IPS-15b (cell line): ENCODE measurements at regions not wholly inside any gene's neighbourhood (a gene's known extent, or its start where the extent isn't known, plus 50 kb on each side); places are given as distances from the start of the nearest gene placed in this dataset.

Experiments
- H3K27me3 ChIP-seq: one replicate; pipeline ENCODE4 v1.6.1; 2013; ENCODE audit warnings: low read length; ENCODE audit not compliant: control insufficient read depth, insufficient read depth
- H3K36me3 ChIP-seq: one replicate; pipeline ENCODE4 v1.6.1; 2013; ENCODE audit warnings: low read length; ENCODE audit not compliant: control insufficient read depth, insufficient read depth
- H3K4me1 ChIP-seq: one replicate; pipeline ENCODE4 v1.6.1; 2013; ENCODE audit warnings: mild to moderate bottlenecking, low read length; ENCODE audit not compliant: control insufficient read depth, insufficient read depth
- H3K4me3 ChIP-seq: one replicate; pipeline ENCODE4 v1.5.1; 2013; ENCODE audit warnings: low read depth, low read length
- H3K9ac ChIP-seq: one replicate; pipeline ENCODE4 v1.6.1; 2013; ENCODE audit warnings: low read depth, mild to moderate bottlenecking, low read length
- H3K9me3 ChIP-seq: one replicate; pipeline ENCODE4 v1.6.1; 2013; ENCODE audit warnings: mild to moderate bottlenecking, low read length; ENCODE audit not compliant: control insufficient read depth, insufficient read depth

- Histone ChIP-seq H3K4me1 (no peaks in the 10 kb centered on the region), H3K9me3 (no peaks in the 10 kb centered on the region), H3K27me3 (no peaks in the 10 kb centered on the region), H3K4me3 (no peak overlapping the region), H3K36me3 (no peaks in the 10 kb centered on the region), H3K9ac (no peak overlapping the region)
Observed at GRCh38 chr18:43531438-43531837, 254.1 kb upstream of the SYT4 start.

GRCh38 chr18:43533371-43533770 is 256.1 kb upstream of the SYT4 start:
- H3K27me3 ChIP-seq = no peaks in the 10 kb centered on the region
- H3K36me3 ChIP-seq = no peaks in the 10 kb centered on the region
- H3K9ac ChIP-seq = no peak overlapping the region
- no peaks in the 10 kb centered on the region for H3K9me3 ChIP-seq
- no peaks in the 10 kb centered on the region for H3K4me1 ChIP-seq
- no peak overlapping the region for H3K4me3 ChIP-seq

- no peaks in the 10 kb centered on the region for H3K36me3 ChIP-seq
- H3K4me1 ChIP-seq = no peaks in the 10 kb centered on the region
- H3K9ac ChIP-seq = no peak overlapping the region
- H3K27me3 ChIP-seq = no peaks in the 10 kb centered on the region
- no peaks in the 10 kb centered on the region for H3K9me3 ChIP-seq
- no peak overlapping the region for H3K4me3 ChIP-seq
Observed at GRCh38 chr18:43534511-43534910, 257.2 kb upstream of the SYT4 start.

DNA sequence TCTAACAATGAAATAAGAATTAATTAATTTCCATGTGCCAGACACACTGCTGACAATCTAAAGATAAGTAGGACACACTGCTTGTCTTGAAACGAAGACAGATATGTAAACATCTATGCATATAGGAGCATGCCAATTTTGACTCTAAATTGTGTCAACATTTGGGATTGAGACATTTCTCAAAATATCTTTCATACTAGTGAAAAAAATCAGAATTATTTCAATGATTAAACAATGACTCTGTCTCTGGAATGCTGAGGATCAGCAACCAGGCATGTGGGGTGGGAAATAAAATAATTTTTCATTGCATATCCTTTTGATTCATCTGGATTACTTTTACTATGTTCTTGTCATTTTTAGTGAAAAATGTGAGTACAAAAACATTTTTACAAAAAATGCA is 262.6 kb upstream of the SYT4 start:
- Histone ChIP-seq H3K27me3 (no peaks in the 10 kb centered on the region), H3K4me1 (no peaks in the 10 kb centered on the region), H3K9me3 (no peaks in the 10 kb centered on the region), H3K36me3 (no peaks in the 10 kb centered on the region), H3K9ac (no peak overlapping the region), H3K4me3 (no peak overlapping the region)

GRCh38 chr18:43542016-43542415 is 264.7 kb upstream of the SYT4 start:
- Histone ChIP-seq H3K9ac (no peak overlapping the region), H3K4me1 (no peaks in the 10 kb centered on the region), H3K27me3 (no peaks in the 10 kb centered on the region), H3K9me3 (no peaks in the 10 kb centered on the region), H3K36me3 (no peaks in the 10 kb centered on the region), H3K4me3 (no peak overlapping the region)

DNA sequence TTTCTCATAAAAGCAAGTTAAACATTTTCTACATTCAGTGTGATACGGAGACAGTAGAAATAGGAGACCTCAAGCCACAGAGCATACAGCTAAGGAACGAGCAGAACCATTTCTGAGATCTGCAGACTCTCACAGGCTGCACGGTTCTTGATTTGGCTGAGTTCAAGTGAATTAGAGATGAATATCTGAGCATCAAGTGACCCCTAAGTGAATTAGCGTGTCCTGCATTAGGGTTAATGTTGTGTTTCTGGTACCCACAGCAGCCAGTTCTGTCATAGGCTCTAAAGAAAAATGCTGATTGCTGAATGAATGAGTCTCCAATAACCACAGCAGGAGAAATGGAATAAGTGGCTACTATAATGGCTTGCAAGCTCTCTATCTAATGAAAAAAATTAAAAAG is 265.9 kb upstream of the SYT4 start:
- Histone ChIP-seq H3K36me3 (no peaks in the 10 kb centered on the region), H3K9ac (no peak overlapping the region), H3K4me1 (no peaks in the 10 kb centered on the region), H3K4me3 (no peak overlapping the region), H3K27me3 (no peaks in the 10 kb centered on the region), H3K9me3 (no peaks in the 10 kb centered on the region)

- Histone ChIP-seq H3K9me3 (no peaks in the 10 kb centered on the region), H3K36me3 (no peaks in the 10 kb centered on the region), H3K9ac (no peak overlapping the region), H3K4me1 (no peaks in the 10 kb centered on the region), H3K27me3 (no peaks in the 10 kb centered on the region), H3K4me3 (no peak overlapping the region)
Observed at GRCh38 chr18:43547456-43547855, 270.2 kb upstream of the SYT4 start.

- no peaks in the 10 kb centered on the region for H3K27me3 ChIP-seq
- no peak overlapping the region for H3K4me3 ChIP-seq
- H3K36me3 ChIP-seq = no peaks in the 10 kb centered on the region
- H3K4me1 ChIP-seq = no peaks in the 10 kb centered on the region
- no peak overlapping the region for H3K9ac ChIP-seq
- no peaks in the 10 kb centered on the region for H3K9me3 ChIP-seq
Observed at GRCh38 chr18:43559507-43559906, 282.2 kb upstream of the SYT4 start.

DNA sequence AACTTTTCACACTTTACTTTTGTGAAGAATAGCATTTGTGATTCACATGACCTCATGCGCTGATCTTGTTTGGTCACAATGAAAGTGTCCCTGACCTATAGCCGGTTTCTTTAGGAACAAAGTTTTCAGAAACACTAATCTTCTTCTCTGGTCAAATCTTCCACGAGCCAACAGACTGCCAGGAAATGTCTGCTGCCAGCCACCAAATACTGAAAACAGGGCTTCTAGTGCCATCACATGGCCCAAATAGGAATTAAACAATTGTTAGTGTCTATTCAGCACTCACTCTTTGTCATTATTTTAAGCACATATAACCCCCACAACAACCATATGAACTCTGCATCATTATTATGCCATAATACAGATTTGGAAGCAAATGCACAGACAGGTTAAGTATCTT is 286.5 kb upstream of the SYT4 start:
- Histone ChIP-seq H3K4me3 (no peak overlapping the region), H3K27me3 (no peaks in the 10 kb centered on the region), H3K4me1 (no peaks in the 10 kb centered on the region), H3K9me3 (no peaks in the 10 kb centered on the region), H3K36me3 (no peaks in the 10 kb centered on the region), H3K9ac (no peak overlapping the region)

- no peak overlapping the region for H3K9ac ChIP-seq
Observed at GRCh38 chr18:43570593-43570992, 293.3 kb upstream of the SYT4 start.

DNA sequence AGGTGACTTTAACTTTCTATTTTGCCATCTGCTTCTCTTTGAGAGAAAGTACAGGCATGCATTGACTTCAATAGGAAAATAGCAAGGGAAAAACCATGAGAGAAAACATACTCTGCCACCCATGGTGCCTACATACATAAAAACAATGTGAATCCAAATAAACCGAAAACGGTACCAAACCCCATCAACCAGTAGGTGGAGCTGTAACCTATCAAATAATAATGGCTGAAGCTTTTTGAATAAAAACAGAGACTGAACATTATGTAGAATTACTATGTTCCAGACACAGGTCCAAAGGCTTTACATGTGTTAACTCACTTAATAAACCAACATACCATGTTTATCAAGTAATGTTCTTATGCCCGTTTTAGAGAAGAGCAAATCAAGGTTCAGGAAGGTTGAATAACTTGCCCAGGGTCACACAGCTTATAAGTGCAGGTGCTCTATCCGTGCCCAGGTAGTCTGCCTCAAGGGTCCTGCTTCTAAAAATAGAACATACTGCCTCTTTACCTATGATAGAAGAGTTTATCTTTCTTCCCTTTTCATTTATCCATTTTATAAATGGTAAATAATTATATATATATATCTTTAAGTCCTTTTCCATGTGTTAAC is 293.9 kb upstream of the SYT4 start:
- Histone ChIP-seq H3K4me1 (no peaks in the 10 kb centered on the region), H3K9ac (no peak overlapping the region), H3K36me3 (no peaks in the 10 kb centered on the region), H3K9me3 (no peaks in the 10 kb centered on the region), H3K27me3 (no peaks in the 10 kb centered on the region), H3K4me3 (no peak overlapping the region)

More at GRCh38 chr18:43570593-43570992, 293.3 kb upstream of the SYT4 start:
- no peak overlapping the region for H3K4me3 ChIP-seq
- H3K4me1 ChIP-seq = no peaks in the 10 kb centered on the region
- H3K9me3 ChIP-seq = no peaks in the 10 kb centered on the region
- H3K36me3 ChIP-seq = no peaks in the 10 kb centered on the region
- no peaks in the 10 kb centered on the region for H3K27me3 ChIP-seq

DNA sequence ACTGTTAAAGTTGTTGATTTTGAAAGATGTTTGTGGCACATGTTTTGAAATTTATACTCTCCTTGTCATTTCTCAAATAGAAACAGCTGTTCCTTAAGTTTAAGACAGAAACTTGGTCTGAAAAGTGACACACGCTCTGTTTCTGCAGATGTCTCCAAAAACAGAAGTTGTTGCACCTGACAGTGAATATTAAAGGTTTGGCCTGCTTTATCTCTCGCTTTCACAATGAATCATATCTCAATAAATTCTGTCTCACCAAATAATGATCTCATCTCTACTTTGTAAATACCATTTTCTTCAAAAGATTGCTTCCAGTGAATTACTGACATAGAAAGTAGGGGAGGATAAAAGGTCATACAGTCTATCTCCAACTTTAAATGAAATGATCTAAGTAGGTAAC is 294.9 kb upstream of the SYT4 start:
- no peaks in the 10 kb centered on the region for H3K27me3 ChIP-seq
- no peaks in the 10 kb centered on the region for H3K4me1 ChIP-seq
- no peaks in the 10 kb centered on the region for H3K9me3 ChIP-seq
- no peak overlapping the region for H3K4me3 ChIP-seq
- no peak overlapping the region for H3K9ac ChIP-seq
- no peaks in the 10 kb centered on the region for H3K36me3 ChIP-seq
